Right lung (tissue), 2 donors: ENCODE measurements at regions not wholly inside any gene's neighbourhood (a gene's known extent, or its start where the extent isn't known, plus 50 kb on each side); places are given as distances from the start of the nearest gene placed in this dataset.
"Not testable (repeated sequence)": the region's sequence is repeated elsewhere in the genome, so short reads cannot be mapped to it uniquely, and the experiment has no call there.

Experiments
- DNase-seq, 2 donors: peaks; one replicate each; pipeline ENCODE4 v3.0.0-alpha.2; 2013

DNA sequence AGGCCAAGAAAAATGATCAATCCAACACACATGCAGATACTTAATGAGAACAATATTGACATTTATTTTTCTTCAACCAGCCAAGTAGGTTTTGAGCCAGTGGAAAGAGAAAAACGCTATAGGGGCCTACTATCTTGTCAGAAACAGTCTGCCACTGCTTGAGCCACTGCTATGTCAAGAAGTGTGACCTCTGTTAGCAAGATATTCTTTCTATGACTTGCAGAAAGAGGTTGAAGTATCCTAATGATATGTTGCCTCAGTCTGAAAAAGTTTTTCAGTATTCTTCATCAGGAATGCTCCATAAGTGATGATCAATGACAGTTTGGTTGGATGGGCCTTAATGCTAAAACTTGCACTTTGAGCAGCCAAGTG, 328.4 kb upstream of the KCND2 start:
- DNase-seq = no peak

- no peak for DNase-seq
Measured at GRCh38 chr7:119945822-119946221, 327.2 kb upstream of the KCND2 start.

GRCh38 chr7:119949053-119949452, 323.9 kb upstream of the KCND2 start:
- no peak for DNase-seq

DNA sequence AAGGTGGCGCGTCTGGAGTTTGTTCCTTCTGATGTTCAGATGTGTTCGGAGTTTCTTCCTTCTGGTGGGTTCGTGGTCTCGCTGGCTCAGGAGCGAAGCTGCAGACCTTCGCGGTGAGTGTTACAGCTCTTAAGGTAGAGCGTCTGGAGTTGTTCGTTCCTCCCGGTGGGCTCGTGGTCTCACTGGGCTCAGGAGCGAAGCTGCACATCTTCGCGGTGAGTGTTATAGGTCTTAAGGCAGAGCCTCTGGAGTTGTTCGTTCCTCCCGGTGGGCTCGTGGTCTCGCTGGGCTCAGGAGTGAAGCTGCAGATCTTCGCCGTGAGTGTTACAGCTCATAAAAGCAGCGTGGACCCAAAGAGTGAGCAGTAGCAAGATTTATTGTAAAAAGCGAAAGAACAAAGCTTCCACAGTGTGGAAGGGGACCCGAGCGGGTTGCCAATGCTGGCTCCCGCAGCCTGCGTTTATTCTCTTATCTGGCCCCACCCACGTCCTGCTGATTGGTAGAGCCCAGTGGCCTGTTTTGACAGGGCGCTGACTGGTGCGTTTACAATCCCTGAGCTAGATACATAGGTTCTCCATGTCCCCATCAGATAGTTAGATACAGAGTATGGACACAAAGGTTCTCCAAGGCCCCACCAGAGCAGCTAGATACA, 322.5 kb upstream of the KCND2 start:
- DNase-seq = not testable (repeated sequence)

DNA sequence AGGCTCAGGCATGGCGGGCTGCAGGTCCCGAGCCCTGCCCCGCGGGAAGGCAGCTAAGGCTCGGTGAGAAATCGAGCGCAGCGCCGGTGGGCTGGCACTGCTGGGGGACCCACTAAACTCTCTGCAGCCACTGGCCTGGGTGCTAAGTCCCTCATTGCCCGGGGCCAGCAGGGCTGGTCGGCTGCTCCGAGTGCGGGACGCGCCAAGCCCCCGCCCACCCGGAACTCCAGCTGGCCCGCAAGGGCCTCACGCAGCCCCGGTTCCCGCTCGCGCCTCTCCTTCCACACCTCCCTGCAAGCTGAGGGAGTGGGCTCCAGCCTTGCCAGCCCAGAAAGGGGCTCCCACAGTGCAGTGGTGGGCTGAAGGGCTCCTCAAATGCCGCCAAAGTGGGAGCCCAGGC, 321.4 kb upstream of the KCND2 start:
- DNase-seq = not testable (repeated sequence)

- no peak for DNase-seq
Measured at GRCh38 chr7:119957335-119957734, 315.6 kb upstream of the KCND2 start.

- no peak for DNase-seq
Measured at GRCh38 chr7:119959811-119960210, 313.2 kb upstream of the KCND2 start.

GRCh38 chr7:119963654-119964053, 309.3 kb upstream of the KCND2 start:
- DNase-seq = no peak

GRCh38 chr7:119964065-119964464, 308.9 kb upstream of the KCND2 start:
- DNase-seq = no peak

DNA sequence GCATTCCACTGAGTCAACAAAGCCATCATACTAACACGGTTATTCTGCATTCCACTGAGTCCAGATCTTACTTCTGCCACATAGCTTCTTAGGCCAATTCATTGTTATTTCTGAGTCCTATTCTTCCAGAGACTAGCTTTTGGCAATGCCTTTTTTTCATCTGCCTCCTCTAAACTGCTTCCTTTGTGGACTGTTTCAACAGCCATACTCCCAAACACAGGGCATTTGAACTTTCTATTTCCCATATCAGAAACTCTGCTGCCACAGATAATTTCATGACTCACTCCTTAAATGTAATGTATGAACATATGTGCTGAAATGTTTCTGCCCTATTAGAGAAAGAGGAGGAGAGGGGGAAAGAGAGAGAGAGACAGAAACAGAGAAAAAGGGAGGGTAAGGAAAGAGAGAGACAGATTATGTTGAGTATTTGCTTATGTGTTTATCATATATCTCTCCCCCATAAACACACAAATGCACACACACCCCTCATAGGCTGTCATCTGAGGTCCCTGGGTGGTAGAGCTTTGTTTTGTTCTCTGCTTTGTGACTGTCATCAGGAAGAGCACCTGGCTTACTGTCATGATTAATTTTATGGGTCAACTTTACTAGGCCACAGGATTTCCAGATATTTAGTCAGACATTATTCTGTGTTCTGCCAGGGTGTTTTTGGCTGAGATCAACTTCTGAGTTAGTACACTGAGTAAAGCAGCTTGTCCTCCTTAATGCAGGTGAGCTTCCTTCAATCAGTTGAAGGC, 308.0 kb upstream of the KCND2 start:
- DNase-seq = no peak

DNA sequence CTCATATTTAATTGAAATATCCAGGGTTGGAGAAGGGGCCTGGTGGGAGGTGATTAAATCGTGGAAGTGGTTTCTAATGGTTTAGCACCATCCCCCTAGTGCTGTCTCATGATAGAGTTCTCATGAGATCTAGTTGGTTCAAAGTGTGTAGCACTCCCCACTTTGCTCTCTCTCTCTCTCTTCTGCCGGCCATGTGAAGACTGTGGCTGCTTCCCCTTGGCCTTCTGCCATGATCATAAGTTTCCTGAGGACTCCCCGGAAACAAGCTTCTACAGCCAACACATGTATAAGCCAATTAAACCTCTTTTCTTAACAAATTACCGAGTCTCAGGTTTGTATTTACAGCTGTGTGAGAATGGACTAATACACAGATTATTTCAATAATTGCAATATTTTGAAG, 305.8 kb upstream of the KCND2 start:
- no peak for DNase-seq

- not testable (repeated sequence) for DNase-seq
Measured at GRCh38 chr7:119968411-119968810, 304.6 kb upstream of the KCND2 start.

DNA sequence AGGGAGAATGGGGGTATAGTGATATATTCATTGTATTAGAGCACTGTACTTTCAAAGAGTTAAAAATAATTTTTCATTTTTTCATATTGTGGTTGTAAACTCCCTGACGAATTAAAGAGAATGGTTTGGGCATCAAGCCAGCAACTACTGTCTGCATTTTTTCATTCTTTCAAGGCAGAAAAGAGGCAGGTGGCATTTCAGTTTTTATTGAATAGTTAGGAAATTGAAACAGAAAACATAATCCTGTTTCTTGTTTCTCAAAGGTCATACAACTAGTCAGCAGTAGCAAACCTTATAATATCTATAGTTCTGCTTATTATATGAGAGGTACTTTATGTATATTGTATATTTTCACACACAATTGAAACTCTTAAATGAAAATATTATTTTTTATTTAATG, 303.9 kb upstream of the KCND2 start:
- DNase-seq = no peak

- no peak for DNase-seq
Measured at GRCh38 chr7:119969763-119970162, 303.2 kb upstream of the KCND2 start.

DNA sequence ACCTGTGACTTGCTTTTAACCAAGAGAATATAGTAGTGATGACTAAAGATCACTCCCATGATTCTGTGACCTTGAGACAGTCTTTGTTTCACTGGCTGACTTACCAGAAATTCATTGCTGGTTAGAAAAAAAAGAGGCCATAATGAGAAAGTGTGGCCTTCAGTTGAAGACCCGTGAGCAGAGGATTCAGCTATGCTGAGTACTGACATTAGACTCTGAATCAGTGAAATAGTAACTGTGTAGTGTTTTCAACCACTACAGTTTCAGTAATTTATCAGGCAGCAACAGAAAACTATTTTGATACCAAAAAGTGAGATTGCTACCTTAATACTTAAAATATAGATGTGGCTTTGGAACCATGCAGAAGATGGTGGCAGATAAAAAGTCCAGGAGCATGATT, 298.0 kb upstream of the KCND2 start:
- no peak for DNase-seq

GRCh38 chr7:119982884-119983283, 290.1 kb upstream of the KCND2 start:
- DNase-seq = no peak

DNA sequence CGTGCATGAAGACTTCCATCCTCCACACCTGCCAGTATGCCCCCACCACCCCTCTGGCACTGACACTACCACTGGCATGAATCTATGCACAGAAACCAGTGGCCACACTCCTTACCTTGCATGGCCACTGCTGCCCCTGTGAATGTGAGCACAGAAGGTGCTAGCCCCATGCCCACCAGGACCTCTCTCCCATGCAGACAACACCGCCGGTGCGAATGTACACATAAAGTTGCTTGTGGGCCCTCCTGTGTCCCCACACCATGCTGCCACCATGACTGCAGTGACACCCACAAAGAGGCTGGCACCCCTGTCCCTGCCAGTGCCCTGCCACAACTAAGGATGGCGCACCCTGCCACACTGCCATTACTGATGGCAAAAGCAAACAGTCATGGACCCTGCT, 289.5 kb upstream of the KCND2 start:
- no peak for DNase-seq

- DNase-seq = no peak
Measured at GRCh38 chr7:119984247-119984646, 288.7 kb upstream of the KCND2 start.

GRCh38 chr7:119988401-119988800, 284.6 kb upstream of the KCND2 start:
- DNase-seq = no peak

DNA sequence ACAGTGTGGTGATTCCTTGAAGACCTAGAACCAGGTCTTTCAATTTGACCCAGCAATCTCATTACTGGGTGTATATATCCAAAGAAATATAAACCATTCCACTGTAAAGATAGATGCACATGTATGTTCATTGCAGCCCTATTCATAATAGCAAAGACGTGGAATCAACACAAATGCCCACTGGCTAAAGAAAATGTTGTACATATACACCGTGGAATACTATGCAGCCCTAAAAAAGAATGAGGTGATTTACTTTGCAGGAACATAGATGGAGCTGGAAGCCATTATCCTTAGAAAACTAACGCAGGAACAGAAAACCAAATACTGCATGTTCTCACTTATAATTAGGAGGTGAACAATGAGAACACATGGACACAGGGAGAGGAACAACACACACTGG, 278.0 kb upstream of the KCND2 start:
- no peak for DNase-seq

- no peak for DNase-seq
Measured at GRCh38 chr7:119996634-119997033, 276.3 kb upstream of the KCND2 start.

- no peak for DNase-seq
Measured at GRCh38 chr7:119999738-120000475, 273.1 kb upstream of the KCND2 start.

GRCh38 chr7:120005720-120006119, 267.3 kb upstream of the KCND2 start:
- DNase-seq = no peak
